ENCODE measurements at regions not wholly inside any gene's neighbourhood (a gene's known extent, or its start where the extent isn't known, plus 50 kb on each side); places are given as distances from the start of the nearest gene placed in this dataset.

- TF ChIP-seq POLR2A (IDR thresholded peaks at IDR 0.05) (no peak), POLR2AphosphoS5 (IDR thresholded peaks at IDR 0.05) (no peak)
- TF ChIP-seq, protein P1, sequence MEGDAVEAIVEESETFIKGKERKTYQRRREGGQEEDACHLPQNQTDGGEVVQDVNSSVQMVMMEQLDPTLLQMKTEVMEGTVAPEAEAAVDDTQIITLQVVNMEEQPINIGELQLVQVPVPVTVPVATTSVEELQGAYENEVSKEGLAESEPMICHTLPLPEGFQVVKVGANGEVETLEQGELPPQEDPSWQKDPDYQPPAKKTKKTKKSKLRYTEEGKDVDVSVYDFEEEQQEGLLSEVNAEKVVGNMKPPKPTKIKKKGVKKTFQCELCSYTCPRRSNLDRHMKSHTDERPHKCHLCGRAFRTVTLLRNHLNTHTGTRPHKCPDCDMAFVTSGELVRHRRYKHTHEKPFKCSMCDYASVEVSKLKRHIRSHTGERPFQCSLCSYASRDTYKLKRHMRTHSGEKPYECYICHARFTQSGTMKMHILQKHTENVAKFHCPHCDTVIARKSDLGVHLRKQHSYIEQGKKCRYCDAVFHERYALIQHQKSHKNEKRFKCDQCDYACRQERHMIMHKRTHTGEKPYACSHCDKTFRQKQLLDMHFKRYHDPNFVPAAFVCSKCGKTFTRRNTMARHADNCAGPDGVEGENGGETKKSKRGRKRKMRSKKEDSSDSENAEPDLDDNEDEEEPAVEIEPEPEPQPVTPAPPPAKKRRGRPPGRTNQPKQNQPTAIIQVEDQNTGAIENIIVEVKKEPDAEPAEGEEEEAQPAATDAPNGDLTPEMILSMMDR (IDR thresholded peaks at IDR 0.05) = no peak
These were observed 405.9 kb downstream of the NXPE2 start for GRCh38 chr11:115084231-115084630.
